HL-60/S4 (cell line): ENCODE measurements at regions not wholly inside any gene's neighbourhood (a gene's known extent, or its start where the extent isn't known, plus 50 kb on each side); places are given as distances from the start of the nearest gene placed in this dataset.
"Not testable (repeated sequence)": the region's sequence is repeated elsewhere in the genome, so short reads cannot be mapped to it uniquely, and the experiment has no call there.

Experiments used
- in situ Hi-C: fragments of 300-500 bp; cut with MboI; formaldehyde crosslinking; loops from 2 replicates; pipeline ENCODE4 v1.14.3; 2022; ENCODE audit warnings: low sequenced_read_pairs

- in situ Hi-C loops: no loop called here
Measured at GRCh38 chr16:85216522-85217375, 104.5 kb upstream of the CIBAR2 start.

GRCh38 chr16:85220125-85220839, 108.0 kb upstream of the CIBAR2 start:
- in situ Hi-C loops: no loop called here

GRCh38 chr16:85220964-85221731, 108.9 kb upstream of the CIBAR2 start:
- in situ Hi-C loops: no loop called here

- in situ Hi-C loops: no loop called here
Measured at GRCh38 chr16:85221771-85222154, 109.5 kb upstream of the CIBAR2 start.

GRCh38 chr16:85222155-85222863, 110.0 kb upstream of the CIBAR2 start:
- in situ Hi-C loops: no loop called here

GRCh38 chr16:85225257-85225656, 113.0 kb upstream of the CIBAR2 start:
- in situ Hi-C loops: no loop called here

GRCh38 chr16:85225721-85226120, 113.4 kb upstream of the CIBAR2 start:
- in situ Hi-C loops: no loop called here

GRCh38 chr16:85227084-85227945, 115.0 kb upstream of the CIBAR2 start:
- in situ Hi-C loops: no loop called here

- in situ Hi-C loops: no loop called here
Measured at GRCh38 chr16:85227946-85228862, 115.9 kb upstream of the CIBAR2 start.

GRCh38 chr16:85228970-85229430, 116.7 kb upstream of the CIBAR2 start:
- in situ Hi-C loops: no loop called here

- in situ Hi-C loops: no loop called here
Measured at GRCh38 chr16:85229869-85230462, 117.7 kb upstream of the CIBAR2 start.

GRCh38 chr16:85230764-85231383, 118.6 kb upstream of the CIBAR2 start:
- in situ Hi-C loops: not testable (repeated sequence)

GRCh38 chr16:85231959-85232358, 119.7 kb upstream of the CIBAR2 start:
- in situ Hi-C loops: no loop called here

- in situ Hi-C loops: no loop called here
Measured at GRCh38 chr16:85232369-85233142, 120.3 kb upstream of the CIBAR2 start.

- in situ Hi-C loops: no loop called here
Measured at GRCh38 chr16:85233516-85233915, 121.2 kb upstream of the CIBAR2 start.

- in situ Hi-C loops: no loop called here
Measured at GRCh38 chr16:85234310-85235204, 122.3 kb upstream of the CIBAR2 start.
